Epithelial cell of esophagus (primary cell): ENCODE measurements at regions not wholly inside any gene's neighbourhood (a gene's known extent, or its start where the extent isn't known, plus 50 kb on each side); places are given as distances from the start of the nearest gene placed in this dataset.
A peak's percentile ranks its signal among the peaks of the same experiment; 100 is the strongest.

Source experiments
- DNase-seq: peaks from one replicate; pipeline ENCODE4 v3.0.0; 2010; ENCODE audit warnings: low read depth
- H3K4me3 ChIP-seq: 2 replicates; pipeline ENCODE4 v1.5.1; 2011; ENCODE audit warnings: mild to moderate bottlenecking, low read length, control low read depth
- CTCF ChIP-seq: IDR thresholded peaks from 2 replicates; pipeline ENCODE4 v1.5.1; 2011; ENCODE audit warnings: low read depth, mild to moderate bottlenecking, low read length, control low read depth, inconsistent platforms; ENCODE audit not compliant: insufficient read depth; ENCODE audit errors: missing control alignments

- H3K4me3 ChIP-seq = no peak overlapping the region
- no peak for TF ChIP-seq CTCF
- DNase-seq = no peak
Observed at GRCh38 chr2:221336967-221337366, 235.1 kb downstream of the EPHA4 start.

GRCh38 chr2:221337957-221338685, 234.0 kb downstream of the EPHA4 start:
- DNase-seq = no peak
- TF ChIP-seq CTCF = no peak
- no peak overlapping the region for H3K4me3 ChIP-seq

GRCh38 chr2:221342388-221342787, 229.7 kb downstream of the EPHA4 start:
- TF ChIP-seq CTCF = no peak
- no peak for DNase-seq
- H3K4me3 ChIP-seq = no peak overlapping the region

GRCh38 chr2:221343524-221343923, 228.6 kb downstream of the EPHA4 start:
- no peak for TF ChIP-seq CTCF
- no peak overlapping the region for H3K4me3 ChIP-seq
- no peak for DNase-seq

GRCh38 chr2:221345516-221345915, 226.6 kb downstream of the EPHA4 start:
- no peak for DNase-seq
- no peak for TF ChIP-seq CTCF
- no peak overlapping the region for H3K4me3 ChIP-seq

GRCh38 chr2:221346411-221346810, 225.7 kb downstream of the EPHA4 start:
- H3K4me3 ChIP-seq = no peak overlapping the region
- TF ChIP-seq CTCF = no peak

GRCh38 chr2:221347471-221347870, 224.6 kb downstream of the EPHA4 start:
- DNase-seq = peak; percentile 73
- no peak for TF ChIP-seq CTCF
- no peak overlapping the region for H3K4me3 ChIP-seq

More at GRCh38 chr2:221346411-221346810, 225.7 kb downstream of the EPHA4 start:
- no peak for DNase-seq
